ENCODE measurements at regions not wholly inside any gene's neighbourhood (a gene's known extent, or its start where the extent isn't known, plus 50 kb on each side); places are given as distances from the start of the nearest gene placed in this dataset.
"Not testable (repeated sequence)": the region's sequence is repeated elsewhere in the genome, so short reads cannot be mapped to it uniquely, and the experiment has no call there.

GRCh38 chr4:133287396-133287795 is 138.3 kb downstream of the PCDH10 start:
- DNase-seq, result no peak

GRCh38 chr4:133278591-133278990 is 129.5 kb downstream of the PCDH10 start:
- no peak for DNase-seq

GRCh38 chr4:133277940-133278339 is 128.8 kb downstream of the PCDH10 start:
- DNase-seq, result not testable (repeated sequence)

- DNase-seq, result no peak
Measured at GRCh38 chr4:133275246-133275645, 126.2 kb downstream of the PCDH10 start.

GRCh38 chr4:133273401-133273800 is 124.3 kb downstream of the PCDH10 start:
- DNase-seq, result no peak

- no peak for DNase-seq
Measured at GRCh38 chr4:133270021-133270570, 121.0 kb downstream of the PCDH10 start.

- DNase-seq, result no peak
Measured at GRCh38 chr4:133268205-133268604, 119.1 kb downstream of the PCDH10 start.

GRCh38 chr4:133267506-133267905 is 118.4 kb downstream of the PCDH10 start:
- not testable (repeated sequence) for DNase-seq

- not testable (repeated sequence) for DNase-seq
Measured at GRCh38 chr4:133266966-133267365, 117.9 kb downstream of the PCDH10 start.

GRCh38 chr4:133264251-133264650 is 115.2 kb downstream of the PCDH10 start:
- DNase-seq, result not testable (repeated sequence)

- no peak for DNase-seq
Measured at GRCh38 chr4:133263104-133263503, 114.0 kb downstream of the PCDH10 start.

- DNase-seq, result no peak
Measured at GRCh38 chr4:133247861-133248260, 98.8 kb downstream of the PCDH10 start.

GRCh38 chr4:133245226-133245625 is 96.1 kb downstream of the PCDH10 start:
- no peak for DNase-seq

All from T-helper 2 cell (primary cell).